ENCODE measurements at regions not wholly inside any gene's neighbourhood (a gene's known extent, or its start where the extent isn't known, plus 50 kb on each side); places are given as distances from the start of the nearest gene placed in this dataset.
A peak's percentile ranks its signal among the peaks of the same experiment; 100 is the strongest.

- TF ChIP-seq, protein P1, sequence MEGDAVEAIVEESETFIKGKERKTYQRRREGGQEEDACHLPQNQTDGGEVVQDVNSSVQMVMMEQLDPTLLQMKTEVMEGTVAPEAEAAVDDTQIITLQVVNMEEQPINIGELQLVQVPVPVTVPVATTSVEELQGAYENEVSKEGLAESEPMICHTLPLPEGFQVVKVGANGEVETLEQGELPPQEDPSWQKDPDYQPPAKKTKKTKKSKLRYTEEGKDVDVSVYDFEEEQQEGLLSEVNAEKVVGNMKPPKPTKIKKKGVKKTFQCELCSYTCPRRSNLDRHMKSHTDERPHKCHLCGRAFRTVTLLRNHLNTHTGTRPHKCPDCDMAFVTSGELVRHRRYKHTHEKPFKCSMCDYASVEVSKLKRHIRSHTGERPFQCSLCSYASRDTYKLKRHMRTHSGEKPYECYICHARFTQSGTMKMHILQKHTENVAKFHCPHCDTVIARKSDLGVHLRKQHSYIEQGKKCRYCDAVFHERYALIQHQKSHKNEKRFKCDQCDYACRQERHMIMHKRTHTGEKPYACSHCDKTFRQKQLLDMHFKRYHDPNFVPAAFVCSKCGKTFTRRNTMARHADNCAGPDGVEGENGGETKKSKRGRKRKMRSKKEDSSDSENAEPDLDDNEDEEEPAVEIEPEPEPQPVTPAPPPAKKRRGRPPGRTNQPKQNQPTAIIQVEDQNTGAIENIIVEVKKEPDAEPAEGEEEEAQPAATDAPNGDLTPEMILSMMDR (IDR thresholded peaks at IDR 0.05), result peak in 2 of 3 experiments; percentile 35 to 40
- no peak for TF ChIP-seq POLR2A (IDR thresholded peaks at IDR 0.05)
Observed at GRCh38 chr16:60203525-60204124, 1469.5 kb upstream of the GOT2 start.

Measured in testis (tissue), 2 donors.